Omental fat pad (tissue), 3 donors: ENCODE measurements at regions not wholly inside any gene's neighbourhood (a gene's known extent, or its start where the extent isn't known, plus 50 kb on each side); places are given as distances from the start of the nearest gene placed in this dataset.

Source experiments
- ATAC-seq: fragments of 150-250 bp; one replicate; pipeline ENCODE4 v1.9.1; 2016; ENCODE audit warnings: mild to moderate bottlenecking, moderate library complexity; ENCODE audit not compliant: low FRiP score
- DNase-seq: peaks from one replicate; pipeline ENCODE4 v3.0.0-alpha.2; 2019; ENCODE audit warnings: low spot score
- TF ChIP-seq, protein P1 (sequence below), 3 donors: fragments of 450-650 bp; IDR thresholded peaks; one replicate each; pipeline ENCODE4 v1.5.1; 2016 to 2017; ENCODE audit warnings: antibody characterized with exemption in 3 of 3, mild to moderate bottlenecking in 3 of 3, moderate library complexity in 2 of 3

DNA sequence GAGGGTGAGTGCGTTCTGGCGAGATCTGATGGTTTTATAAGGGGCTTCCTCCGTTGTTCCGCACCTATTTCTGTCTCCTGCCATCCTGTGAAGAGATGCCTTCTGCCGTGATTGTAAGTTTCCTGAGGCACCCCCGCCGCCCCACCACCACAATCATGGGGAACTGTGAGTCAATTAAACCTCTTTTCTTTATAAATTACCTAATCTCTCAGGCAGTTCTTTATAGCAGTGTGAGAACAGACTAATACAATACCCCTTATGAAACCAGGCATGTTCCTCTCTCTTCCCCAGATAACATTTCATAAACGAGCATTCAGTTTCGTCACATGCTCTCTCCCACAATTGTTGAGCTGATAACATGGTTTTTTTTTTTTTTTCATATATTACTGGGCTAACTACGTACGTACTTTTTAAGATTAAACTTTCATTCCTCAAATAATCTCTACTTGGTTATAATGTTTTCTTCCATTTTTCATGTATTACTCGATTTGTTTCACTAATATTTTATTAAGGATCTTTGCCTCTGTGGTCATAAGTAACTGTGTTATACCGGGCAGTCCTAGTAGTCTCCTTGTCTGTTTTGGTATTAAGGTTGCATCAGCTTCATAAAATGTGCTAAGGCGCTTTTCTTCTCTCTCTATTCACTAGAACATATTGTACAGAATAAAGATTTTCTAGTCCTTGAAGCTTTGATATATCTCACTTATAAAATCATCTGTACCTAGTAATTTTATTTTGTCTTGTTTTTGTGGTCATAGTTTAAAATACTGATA is 64.9 kb upstream of the MVB12B start:
- DNase-seq (no peak), ATAC-seq (no peak)
- TF ChIP-seq, protein P1, sequence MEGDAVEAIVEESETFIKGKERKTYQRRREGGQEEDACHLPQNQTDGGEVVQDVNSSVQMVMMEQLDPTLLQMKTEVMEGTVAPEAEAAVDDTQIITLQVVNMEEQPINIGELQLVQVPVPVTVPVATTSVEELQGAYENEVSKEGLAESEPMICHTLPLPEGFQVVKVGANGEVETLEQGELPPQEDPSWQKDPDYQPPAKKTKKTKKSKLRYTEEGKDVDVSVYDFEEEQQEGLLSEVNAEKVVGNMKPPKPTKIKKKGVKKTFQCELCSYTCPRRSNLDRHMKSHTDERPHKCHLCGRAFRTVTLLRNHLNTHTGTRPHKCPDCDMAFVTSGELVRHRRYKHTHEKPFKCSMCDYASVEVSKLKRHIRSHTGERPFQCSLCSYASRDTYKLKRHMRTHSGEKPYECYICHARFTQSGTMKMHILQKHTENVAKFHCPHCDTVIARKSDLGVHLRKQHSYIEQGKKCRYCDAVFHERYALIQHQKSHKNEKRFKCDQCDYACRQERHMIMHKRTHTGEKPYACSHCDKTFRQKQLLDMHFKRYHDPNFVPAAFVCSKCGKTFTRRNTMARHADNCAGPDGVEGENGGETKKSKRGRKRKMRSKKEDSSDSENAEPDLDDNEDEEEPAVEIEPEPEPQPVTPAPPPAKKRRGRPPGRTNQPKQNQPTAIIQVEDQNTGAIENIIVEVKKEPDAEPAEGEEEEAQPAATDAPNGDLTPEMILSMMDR (IDR thresholded peaks at IDR 0.05): no peak

DNA sequence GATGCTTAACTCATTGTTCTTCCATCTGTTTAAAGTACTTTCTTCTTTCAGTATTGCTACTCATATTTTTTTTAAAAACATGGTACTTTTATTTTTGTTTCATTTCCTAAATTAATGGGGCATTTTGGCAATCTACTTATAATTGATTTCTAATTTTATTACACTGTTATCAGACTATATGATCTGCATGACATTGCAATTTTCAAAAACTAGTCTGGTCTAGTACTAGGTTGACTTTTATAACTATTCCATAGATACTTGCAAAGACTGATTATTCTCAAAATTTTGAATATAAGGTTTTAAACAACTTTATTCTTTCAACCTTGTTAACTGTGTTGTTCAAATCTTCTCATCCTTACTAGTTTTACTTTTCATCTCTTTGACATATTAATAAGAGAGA is 63.9 kb upstream of the MVB12B start:
- DNase-seq: no peak
- no peak for ATAC-seq
- TF ChIP-seq, protein P1 (IDR thresholded peaks at IDR 0.05): no peak

DNA sequence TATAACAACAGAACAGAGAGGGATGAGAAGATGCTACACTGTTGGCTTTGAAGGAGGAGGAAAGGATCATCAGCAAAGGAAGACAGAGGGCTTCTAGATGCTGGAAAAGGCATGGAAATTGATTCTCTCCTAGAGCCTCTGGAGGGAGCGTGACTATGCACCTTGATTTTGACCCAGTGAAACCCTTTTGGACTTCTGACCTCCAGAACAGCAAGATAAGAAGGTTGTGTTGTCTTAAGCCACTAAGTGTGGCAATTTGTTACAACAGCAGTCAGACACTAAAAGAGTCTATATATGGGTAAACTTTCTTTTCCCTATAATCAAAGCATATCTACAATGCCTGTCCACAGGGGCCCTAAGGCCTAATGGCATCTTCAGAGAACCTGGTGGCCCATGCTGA is 56.1 kb upstream of the MVB12B start:
- DNase-seq: no peak
- no peak for ATAC-seq
- TF ChIP-seq, protein P1 (IDR thresholded peaks at IDR 0.05): no peak

DNA sequence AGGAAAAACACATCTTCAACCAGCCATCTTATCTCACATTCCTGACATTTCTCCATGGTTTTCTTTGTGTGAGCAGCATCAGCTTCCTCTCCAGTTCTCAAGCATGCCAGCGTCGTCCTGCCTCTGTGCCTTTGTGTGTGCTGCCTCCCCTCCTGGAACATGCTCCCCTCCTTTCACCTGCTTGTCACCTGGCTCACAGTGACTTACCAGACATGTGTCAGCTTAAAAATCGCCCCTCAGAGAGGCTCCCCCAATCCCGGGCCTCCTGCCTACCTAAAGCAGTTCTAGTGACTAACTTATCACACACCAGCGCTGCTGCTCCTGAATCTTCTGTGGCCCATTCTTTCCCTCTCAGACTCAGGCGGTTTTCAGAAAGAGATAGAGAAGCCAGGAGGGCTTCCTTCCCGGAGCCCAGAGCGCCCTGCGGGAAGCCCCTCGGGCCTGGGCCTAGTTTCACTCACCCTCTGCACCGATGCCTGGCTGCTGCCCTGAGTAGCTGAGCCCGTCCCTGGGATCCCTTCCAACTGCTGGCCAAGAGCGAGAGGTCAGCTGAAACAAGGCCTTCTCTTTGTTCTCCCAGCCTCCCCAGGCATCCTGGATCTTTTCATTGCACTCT is 51.1 kb upstream of the MVB12B start:
- TF ChIP-seq, protein P1 (IDR thresholded peaks at IDR 0.05): no peak
- no peak for ATAC-seq
- no peak for DNase-seq

DNA sequence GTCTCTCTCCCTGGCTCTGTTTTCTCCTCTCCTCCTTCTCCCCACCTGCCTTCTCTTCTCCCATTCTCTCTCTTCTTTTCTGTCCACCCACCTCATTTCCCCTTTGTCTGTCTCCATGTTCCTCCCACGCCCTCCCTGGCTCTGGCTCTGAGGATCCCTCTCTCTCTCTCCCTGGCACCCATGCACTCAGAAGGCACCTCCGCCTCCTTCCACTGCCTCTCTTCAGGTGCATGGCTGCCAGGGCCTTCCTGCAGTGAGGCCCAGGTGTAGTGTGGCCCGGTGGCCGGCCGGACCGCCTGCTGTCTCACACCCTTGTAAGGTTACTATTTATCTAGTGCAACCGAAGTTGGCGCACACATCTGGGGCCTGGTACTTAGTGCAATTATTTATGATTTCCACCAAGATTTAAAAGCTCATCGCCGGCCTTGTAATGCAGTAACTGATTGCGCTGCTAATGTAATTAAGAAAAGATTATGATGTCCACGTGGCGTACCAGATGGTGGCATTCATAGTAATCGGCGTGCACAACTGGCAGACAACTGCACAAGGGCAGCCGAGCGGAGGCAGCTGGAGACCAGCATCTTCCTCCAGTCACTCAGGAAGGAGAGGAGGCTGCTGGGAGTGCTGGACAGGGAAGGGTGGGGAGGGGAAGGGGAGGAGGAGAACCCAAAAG is 50.4 kb upstream of the MVB12B start:
- DNase-seq: no peak
- no peak for ATAC-seq
- TF ChIP-seq, protein P1 (IDR thresholded peaks at IDR 0.05): no peak
